ENCODE measurements at regions not wholly inside any gene's neighbourhood (a gene's known extent, or its start where the extent isn't known, plus 50 kb on each side); places are given as distances from the start of the nearest gene placed in this dataset.

GRCh38 chr18:11533942-11534496 is 75.4 kb upstream of the SLC35G4 start:
- no peak for TF ChIP-seq CTCF (IDR thresholded peaks at IDR 0.05)
- TF ChIP-seq NRF1 (IDR thresholded peaks at IDR 0.05; ENCODE audit: low read depth, low read length), result no peak
- TF ChIP-seq FOXJ3 (CRISPR knock-in tag; IDR thresholded peaks at IDR 0.05), result no peak
- no peak for TF ChIP-seq TAF1 (IDR thresholded peaks at IDR 0.05; ENCODE audit: borderline replicate concordance, low read depth, low read length)
- TF ChIP-seq USF1 (IDR thresholded peaks at IDR 0.05; ENCODE audit: borderline replicate concordance, low read depth), result no peak
- no peak for TF ChIP-seq FOXM1 (IDR thresholded peaks at IDR 0.05; ENCODE audit: low read depth)
- TF ChIP-seq ELF1 (IDR thresholded peaks at IDR 0.05), result no peak
- TF ChIP-seq SIN3A (IDR thresholded peaks at IDR 0.05; ENCODE audit: borderline replicate concordance, low read depth, low read length), result no peak
- no peak for TF ChIP-seq POLR2AphosphoS5 (IDR thresholded peaks at IDR 0.05; ENCODE audit: low read depth, low read length)
- no peak for TF ChIP-seq JUND (IDR thresholded peaks at IDR 0.05)
- no peak for TF ChIP-seq USF2 (IDR thresholded peaks at IDR 0.05; ENCODE audit: borderline replicate concordance, low read depth, low read length)
- no peak for TF ChIP-seq PBX3 (IDR thresholded peaks at IDR 0.05)
- no peak for TF ChIP-seq ZBTB33 (IDR thresholded peaks at IDR 0.05; ENCODE audit: borderline replicate concordance, low read depth)
- H3K9ac ChIP-seq, result no peak overlapping the region
- no peaks in the 10 kb centered on the region for H3K4me1 ChIP-seq (ENCODE audit: control insufficient read depth in 1 of 2, insufficient read depth in 2 of 2, low read depth in 1 of 2, low read length in 1 of 2)
- no peaks in the 10 kb centered on the region for H3K36me3 ChIP-seq (replicated peaks in 1 of 2; ENCODE audit: control insufficient read depth in 1 of 2, insufficient read depth in 2 of 2, low read length in 1 of 2)
- H3K4me2 ChIP-seq, result no peak overlapping the region
- H3K27me3 ChIP-seq (ENCODE audit: insufficient read depth), result peaks cover 41% of the 10 kb centered on the region; the same call in 1 of the 2 replicates
- POLR2A ChIA-PET, result no interaction called here
- no peak overlapping the region for H2AFZ ChIP-seq (ENCODE audit: low read depth)
- H3K4me3 ChIP-seq (ENCODE audit: low read depth in 2 of 2, low read length in 1 of 2), result no peak overlapping the region
- H3F3A ChIP-seq (replicated peaks; ENCODE audit: insufficient read depth), result no peaks in the 10 kb centered on the region
- CTCF ChIA-PET, result no interaction called here
- H4K20me1 ChIP-seq (ENCODE audit: insufficient read depth), result no peaks in the 10 kb centered on the region
- H3K9me3 ChIP-seq, result no peaks in the 10 kb centered on the region
- no peak overlapping the region for H3K27ac ChIP-seq (ENCODE audit: low read depth in 2 of 2, low read length in 1 of 2)
- H3K9me2 ChIP-seq, result no peaks in the 10 kb centered on the region
- H3K79me2 ChIP-seq (ENCODE audit: insufficient read depth), result no peaks in the 10 kb centered on the region
- DNase-seq, result no peak
- 10% methylated on average over 12 of the region's 13 CpGs for WGBS (ENCODE audit: low lambda C conversion rate)
